HL-60/S4 treated with retinoic acid at 250 ng/mL for 4 days and 3 days (cell line): ENCODE measurements at regions not wholly inside any gene's neighbourhood (a gene's known extent, or its start where the extent isn't known, plus 50 kb on each side); places are given as distances from the start of the nearest gene placed in this dataset.

Experiments used
- in situ Hi-C: fragments of 300-500 bp; cut with MboI; formaldehyde crosslinking; loops from 2 replicates; pipeline ENCODE4 v1.7.0; 2022; ENCODE audit warnings: low sequenced_read_pairs

GRCh38 chr21:36554411-36555157, 74.7 kb upstream of the CLDN14 start:
- in situ Hi-C loops, result no loop called here

- in situ Hi-C loops, result no loop called here
These were observed 75.4 kb upstream of the CLDN14 start for GRCh38 chr21:36555199-36555800.

- in situ Hi-C loops, result no loop called here
These were observed 77.4 kb upstream of the CLDN14 start for GRCh38 chr21:36557316-36557715.

GRCh38 chr21:36560933-36561575, 81.1 kb upstream of the CLDN14 start:
- in situ Hi-C loops, result no loop called here

- in situ Hi-C loops, result no loop called here
These were observed 83.5 kb upstream of the CLDN14 start for GRCh38 chr21:36563341-36563926.

GRCh38 chr21:36564647-36565046, 84.7 kb upstream of the CLDN14 start:
- in situ Hi-C loops, result no loop called here

- in situ Hi-C loops, result no loop called here
These were observed 85.6 kb upstream of the CLDN14 start for GRCh38 chr21:36565540-36565939.

GRCh38 chr21:36566644-36567043, 86.7 kb upstream of the CLDN14 start:
- in situ Hi-C loops, result no loop called here

- in situ Hi-C loops, result no loop called here
These were observed 87.4 kb upstream of the CLDN14 start for GRCh38 chr21:36567216-36567885.

- in situ Hi-C loops, result no loop called here
These were observed 89.6 kb upstream of the CLDN14 start for GRCh38 chr21:36569511-36569910.

- in situ Hi-C loops, result no loop called here
These were observed 91.6 kb upstream of the CLDN14 start for GRCh38 chr21:36571556-36571955.

- in situ Hi-C loops, result no loop called here
These were observed 92.1 kb upstream of the CLDN14 start for GRCh38 chr21:36572039-36572438.

GRCh38 chr21:36575306-36575705, 95.4 kb upstream of the CLDN14 start:
- in situ Hi-C loops, result no loop called here

- in situ Hi-C loops, result no loop called here
These were observed 96.5 kb upstream of the CLDN14 start for GRCh38 chr21:36576441-36576840.

- in situ Hi-C loops, result no loop called here
These were observed 100.0 kb upstream of the CLDN14 start for GRCh38 chr21:36579898-36580297.

- in situ Hi-C loops, result no loop called here
These were observed 102.3 kb upstream of the CLDN14 start for GRCh38 chr21:36582271-36582670.

- in situ Hi-C loops, result no loop called here
These were observed 103.7 kb upstream of the CLDN14 start for GRCh38 chr21:36583591-36583990.

- in situ Hi-C loops, result no loop called here
These were observed 105.3 kb upstream of the CLDN14 start for GRCh38 chr21:36584980-36585940.

- in situ Hi-C loops, result no loop called here
These were observed 107.5 kb upstream of the CLDN14 start for GRCh38 chr21:36587388-36587787.

- in situ Hi-C loops, result no loop called here
These were observed 109.5 kb upstream of the SIM2 start for GRCh38 chr21:36589352-36589971.
